ENCODE measurements at regions not wholly inside any gene's neighbourhood (a gene's known extent, or its start where the extent isn't known, plus 50 kb on each side); places are given as distances from the start of the nearest gene placed in this dataset.

- no peak for TF ChIP-seq CTCF (IDR thresholded peaks at IDR 0.05)
- H3K4me1 Mint-ChIP-seq (ENCODE audit: low read depth), result no peaks in the 10 kb centered on the region
- no peak overlapping the region for H3K27ac Mint-ChIP-seq (ENCODE audit: unreplicated experiment)
- H3K36me3 Mint-ChIP-seq (ENCODE audit: low read depth), result no peaks in the 10 kb centered on the region
- DNase-seq (ENCODE audit: low spot score), result no peak
- H3K9me3 Mint-ChIP-seq (ENCODE audit: low read depth), result no peaks in the 10 kb centered on the region
- H3K27me3 Mint-ChIP-seq (ENCODE audit: low read depth), result peaks cover 7% of the 10 kb centered on the region
- no peak overlapping the region for H3K4me3 Mint-ChIP-seq (ENCODE audit: unreplicated experiment)
These were observed 342.6 kb downstream of the DMAC1 start for GRCh38 chr9:7456793-7457530.

- H3K36me3 Mint-ChIP-seq (ENCODE audit: low read depth), result no peaks in the 10 kb centered on the region
- no peaks in the 10 kb centered on the region for H3K9me3 Mint-ChIP-seq (ENCODE audit: low read depth)
- no peak for TF ChIP-seq CTCF (IDR thresholded peaks at IDR 0.05)
- no peak overlapping the region for H3K27ac Mint-ChIP-seq (ENCODE audit: unreplicated experiment)
- H3K4me3 Mint-ChIP-seq (ENCODE audit: unreplicated experiment), result no peak overlapping the region
- H3K27me3 Mint-ChIP-seq (ENCODE audit: low read depth), result peaks cover 5% of the 10 kb centered on the region
- H3K4me1 Mint-ChIP-seq (ENCODE audit: low read depth), result no peaks in the 10 kb centered on the region
- no peak for DNase-seq (ENCODE audit: low spot score)
These were observed 343.2 kb downstream of the DMAC1 start for GRCh38 chr9:7456377-7456776.

GRCh38 chr9:7454624-7455023, 345.0 kb downstream of the DMAC1 start:
- H3K9me3 Mint-ChIP-seq (ENCODE audit: low read depth), result no peaks in the 10 kb centered on the region
- no peak for TF ChIP-seq CTCF (IDR thresholded peaks at IDR 0.05)
- H3K27ac Mint-ChIP-seq (ENCODE audit: unreplicated experiment), result no peak overlapping the region
- H3K4me1 Mint-ChIP-seq (ENCODE audit: low read depth), result no peaks in the 10 kb centered on the region
- H3K4me3 Mint-ChIP-seq (ENCODE audit: unreplicated experiment), result no peak overlapping the region
- H3K36me3 Mint-ChIP-seq (ENCODE audit: low read depth), result no peaks in the 10 kb centered on the region
- H3K27me3 Mint-ChIP-seq (ENCODE audit: low read depth), result peaks cover 7% of the 10 kb centered on the region
- no peak for DNase-seq (ENCODE audit: low spot score)

GRCh38 chr9:7452378-7452777, 347.2 kb downstream of the DMAC1 start:
- H3K27me3 Mint-ChIP-seq (ENCODE audit: low read depth), result peaks cover 5% of the 10 kb centered on the region
- no peak for TF ChIP-seq CTCF (IDR thresholded peaks at IDR 0.05)
- no peak overlapping the region for H3K4me3 Mint-ChIP-seq (ENCODE audit: unreplicated experiment)
- no peak overlapping the region for H3K27ac Mint-ChIP-seq (ENCODE audit: unreplicated experiment)
- DNase-seq (ENCODE audit: low spot score), result no peak
- no peaks in the 10 kb centered on the region for H3K4me1 Mint-ChIP-seq (ENCODE audit: low read depth)
- no peaks in the 10 kb centered on the region for H3K36me3 Mint-ChIP-seq (ENCODE audit: low read depth)
- H3K9me3 Mint-ChIP-seq (ENCODE audit: low read depth), result no peaks in the 10 kb centered on the region

GRCh38 chr9:7451062-7451461, 348.5 kb downstream of the DMAC1 start:
- no peaks in the 10 kb centered on the region for H3K4me1 Mint-ChIP-seq (ENCODE audit: low read depth)
- no peaks in the 10 kb centered on the region for H3K9me3 Mint-ChIP-seq (ENCODE audit: low read depth)
- no peak for DNase-seq (ENCODE audit: low spot score)
- H3K27ac Mint-ChIP-seq (ENCODE audit: unreplicated experiment), result no peak overlapping the region
- H3K27me3 Mint-ChIP-seq (ENCODE audit: low read depth), result peaks cover 5% of the 10 kb centered on the region
- H3K4me3 Mint-ChIP-seq (ENCODE audit: unreplicated experiment), result no peak overlapping the region
- H3K36me3 Mint-ChIP-seq (ENCODE audit: low read depth), result no peaks in the 10 kb centered on the region
- no peak for TF ChIP-seq CTCF (IDR thresholded peaks at IDR 0.05)
